MV-4-11 (cell line): ENCODE measurements at regions not wholly inside any gene's neighbourhood (a gene's known extent, or its start where the extent isn't known, plus 50 kb on each side); places are given as distances from the start of the nearest gene placed in this dataset.

Source experiments
- DNase-seq: peaks from one replicate; lab custom pipeline; 2025; lab: John Stamatoyannopoulos, UW

DNA sequence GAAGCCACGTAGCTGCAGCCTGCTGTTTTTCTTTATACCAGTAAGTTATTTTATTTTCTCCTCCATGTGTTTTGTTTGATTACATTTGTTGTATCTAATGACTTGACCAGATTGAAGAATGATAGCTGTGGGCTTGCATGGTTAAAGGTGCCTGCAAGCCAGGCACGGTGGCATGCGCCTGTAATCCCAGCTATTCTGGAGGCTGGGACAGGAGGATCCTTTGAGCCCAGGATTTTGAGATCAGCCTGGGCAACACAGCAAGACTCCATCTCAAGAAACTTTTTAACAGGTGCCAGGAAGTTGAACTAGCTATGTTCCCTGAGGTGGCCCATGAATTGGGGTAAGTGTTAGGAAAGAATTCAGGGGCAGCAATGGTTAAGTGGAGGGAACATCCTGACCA, 179.4 kb downstream of the IRS1 start:
- DNase-seq = no peak

DNA sequence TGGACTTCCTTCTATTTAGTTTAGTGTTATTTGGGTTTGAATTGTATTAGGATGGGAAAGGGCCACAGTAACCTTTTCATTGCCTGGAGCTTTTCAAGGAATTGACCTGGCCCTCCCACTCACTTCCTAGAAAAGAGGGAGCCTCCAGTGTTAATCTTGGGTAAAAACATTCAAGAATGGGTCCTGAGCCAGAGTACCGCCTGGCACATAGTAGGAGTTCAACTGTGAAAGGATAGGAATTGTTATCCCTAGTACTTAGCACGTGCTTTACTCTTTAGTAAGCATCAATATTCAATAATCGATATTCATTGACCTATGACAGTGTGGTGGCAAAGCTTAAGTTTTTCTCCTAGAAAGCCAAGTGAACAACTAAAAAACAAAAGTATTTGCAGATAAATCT, 179.9 kb downstream of the IRS1 start:
- DNase-seq = no peak

GRCh38 chr2:226618875-226619605, 180.6 kb downstream of the IRS1 start:
- DNase-seq = no peak

GRCh38 chr2:226618544-226618874, 181.1 kb downstream of the IRS1 start:
- DNase-seq = no peak

DNA sequence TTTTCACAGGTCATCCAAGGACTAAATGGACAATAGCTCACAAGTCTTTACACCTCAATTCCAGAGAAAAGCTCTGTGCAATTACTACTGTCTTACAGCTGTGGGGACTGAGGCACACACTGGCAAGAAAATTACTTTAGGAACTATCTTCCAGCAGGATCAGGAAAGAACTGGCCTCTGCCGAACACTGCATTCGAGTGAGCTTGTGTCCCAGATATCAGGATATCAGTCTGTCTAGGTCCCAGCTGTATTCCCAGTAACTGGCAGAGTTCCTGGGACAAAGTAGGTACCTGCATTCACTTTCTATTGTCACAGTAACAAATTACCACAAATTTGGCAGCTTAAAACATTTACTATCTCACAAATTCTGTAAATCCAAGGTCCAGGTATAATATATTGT, 183.7 kb downstream of the IRS1 start:
- no peak for DNase-seq

- no peak for DNase-seq
Observed at GRCh38 chr2:226611944-226612318, 187.7 kb downstream of the IRS1 start.

DNA sequence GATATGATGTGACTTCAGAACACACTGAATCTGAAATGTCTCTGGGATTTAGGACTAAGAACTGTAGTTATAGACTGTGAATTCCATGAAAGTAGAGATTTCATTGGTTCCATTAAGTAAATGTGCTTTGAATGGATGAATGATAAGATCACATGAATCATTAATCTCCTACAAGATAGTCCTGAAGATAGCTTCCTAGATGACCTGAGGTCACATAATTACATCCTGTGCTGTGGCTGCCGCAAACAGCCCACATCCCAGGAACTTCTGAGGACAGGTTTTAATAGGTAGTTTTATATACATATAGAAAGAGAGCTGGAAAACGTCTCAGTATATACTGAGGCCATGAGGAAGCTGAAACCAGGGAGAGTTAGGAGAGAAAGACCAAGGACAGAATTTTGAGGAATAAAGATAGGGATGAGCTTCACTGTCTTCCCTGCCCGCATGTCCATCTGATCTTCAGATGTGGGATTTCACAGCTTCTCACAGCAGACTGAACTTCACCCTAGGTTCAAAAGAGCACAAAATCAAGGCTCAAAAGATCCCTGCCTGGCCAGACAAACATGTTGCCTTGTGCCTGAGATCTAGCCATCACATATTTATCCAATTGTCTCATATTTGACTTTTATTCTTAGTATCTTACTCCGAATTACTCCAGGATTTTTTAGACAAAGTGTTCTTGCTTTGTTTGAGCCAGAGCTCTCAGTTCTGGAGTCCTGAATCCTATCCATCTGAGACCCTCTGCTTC, 188.2 kb downstream of the IRS1 start:
- no peak for DNase-seq

GRCh38 chr2:226609366-226609765, 190.3 kb downstream of the IRS1 start:
- no peak for DNase-seq

- no peak for DNase-seq
Observed at GRCh38 chr2:226608451-226608850, 191.2 kb downstream of the IRS1 start.

GRCh38 chr2:226607379-226607778, 192.2 kb downstream of the IRS1 start:
- no peak for DNase-seq

DNA sequence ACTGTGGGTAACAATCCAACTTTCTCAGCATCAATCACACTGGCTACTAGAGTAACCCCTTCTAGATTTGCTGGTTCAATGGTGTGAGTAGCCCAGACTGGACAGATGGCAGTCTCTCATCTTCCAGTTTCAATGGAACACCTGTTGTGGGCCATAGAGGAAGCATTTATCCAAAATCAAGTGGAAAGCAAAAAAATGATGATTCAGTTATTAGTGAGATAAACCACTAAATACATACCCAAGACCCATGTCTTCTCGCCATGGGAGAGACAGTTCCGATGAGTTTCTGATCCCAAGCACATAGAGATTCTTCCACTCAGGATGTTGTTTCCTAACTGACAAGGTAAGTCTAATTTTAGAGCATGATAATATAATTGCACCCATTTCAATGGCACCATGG, 194.0 kb downstream of the IRS1 start:
- DNase-seq = no peak

GRCh38 chr2:226603606-226604005, 196.0 kb downstream of the IRS1 start:
- no peak for DNase-seq

GRCh38 chr2:226601881-226602662, 197.5 kb downstream of the IRS1 start:
- no peak for DNase-seq

DNA sequence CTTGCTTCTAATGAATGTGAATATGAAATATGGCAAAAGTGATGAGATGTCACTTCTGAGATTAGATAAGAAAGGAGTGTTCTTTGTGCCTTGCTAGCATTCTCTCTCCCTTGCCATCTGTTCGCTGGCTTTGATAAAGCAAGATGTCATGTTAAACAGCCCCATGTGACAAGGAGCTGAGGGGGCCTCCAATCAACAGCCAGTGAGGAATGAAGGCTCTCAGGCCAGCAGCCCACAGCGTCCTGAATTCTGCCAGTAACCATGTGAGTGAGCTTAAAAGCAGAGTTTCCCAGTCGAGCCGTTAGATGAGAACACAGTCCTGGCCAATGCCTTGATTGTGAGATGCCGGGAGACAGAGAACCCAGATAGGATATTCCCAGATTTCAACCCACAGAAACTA, 198.8 kb downstream of the IRS1 start:
- no peak for DNase-seq

DNA sequence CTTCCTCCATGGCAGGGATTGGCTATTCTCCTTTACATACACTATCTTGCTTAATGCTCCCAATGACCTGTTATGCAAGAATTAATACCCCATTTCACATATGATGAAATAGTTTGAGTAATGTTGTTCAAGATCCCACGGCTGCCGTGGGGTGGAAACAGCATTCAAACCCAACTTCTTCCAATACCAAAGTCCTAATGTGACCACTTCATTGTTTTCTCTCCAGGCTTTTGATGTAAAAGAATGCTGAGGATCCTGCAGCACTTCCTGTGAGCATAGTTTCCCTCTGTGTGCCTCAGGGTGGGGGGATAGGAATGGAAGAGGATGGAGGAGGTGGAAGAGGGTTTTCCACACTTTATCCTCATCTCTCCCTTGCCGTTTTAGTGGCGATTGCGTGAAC, 199.4 kb downstream of the IRS1 start:
- no peak for DNase-seq

GRCh38 chr2:226589043-226589442, 210.6 kb downstream of the IRS1 start:
- no peak for DNase-seq

DNA sequence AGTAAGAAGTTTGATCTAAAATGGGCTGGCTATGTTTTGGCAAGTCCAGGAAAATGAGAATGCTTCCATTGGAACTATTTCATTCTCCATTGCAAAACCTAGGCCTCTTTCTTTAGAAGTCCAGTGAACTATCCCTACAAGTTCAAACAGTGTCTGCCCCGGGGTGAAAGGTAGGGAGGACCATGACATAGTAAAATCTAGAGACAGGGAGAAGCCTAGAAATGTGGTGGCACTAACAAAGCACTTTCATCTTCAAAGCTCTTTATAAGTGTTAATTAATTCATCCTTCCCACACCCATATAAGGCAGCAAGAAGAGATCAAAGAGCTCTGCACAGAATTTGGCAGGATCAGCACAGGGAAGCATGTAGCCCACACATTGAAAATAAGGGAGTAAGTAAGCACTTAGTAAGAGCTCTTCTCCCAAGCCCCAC, 214.5 kb downstream of the IRS1 start:
- no peak for DNase-seq

DNA sequence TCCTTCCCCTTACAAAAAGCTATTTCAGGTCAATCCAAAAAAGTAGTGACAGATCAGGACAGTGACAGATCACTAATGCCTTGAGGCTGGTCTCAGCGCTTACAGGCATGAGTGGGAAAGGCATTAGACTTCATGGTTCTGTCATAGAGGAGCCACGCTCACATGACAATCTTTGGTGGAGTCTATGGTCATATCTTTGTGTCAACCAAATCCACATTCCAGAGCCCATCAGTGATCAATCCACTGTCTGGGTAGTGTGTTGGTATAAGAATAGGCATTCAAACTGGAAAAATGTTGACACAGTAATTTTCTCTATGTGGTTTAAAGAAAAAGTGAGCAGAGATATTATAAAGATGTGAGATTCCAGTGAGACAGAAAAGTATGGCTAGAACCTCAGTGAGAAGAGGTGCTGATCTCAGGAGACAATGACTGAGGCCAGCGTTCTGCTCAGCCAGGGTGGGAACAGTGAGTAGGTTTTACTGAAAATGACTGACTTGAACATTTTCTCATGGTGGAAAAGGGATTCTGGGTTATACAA, 215.0 kb downstream of the IRS1 start:
- DNase-seq = no peak

DNA sequence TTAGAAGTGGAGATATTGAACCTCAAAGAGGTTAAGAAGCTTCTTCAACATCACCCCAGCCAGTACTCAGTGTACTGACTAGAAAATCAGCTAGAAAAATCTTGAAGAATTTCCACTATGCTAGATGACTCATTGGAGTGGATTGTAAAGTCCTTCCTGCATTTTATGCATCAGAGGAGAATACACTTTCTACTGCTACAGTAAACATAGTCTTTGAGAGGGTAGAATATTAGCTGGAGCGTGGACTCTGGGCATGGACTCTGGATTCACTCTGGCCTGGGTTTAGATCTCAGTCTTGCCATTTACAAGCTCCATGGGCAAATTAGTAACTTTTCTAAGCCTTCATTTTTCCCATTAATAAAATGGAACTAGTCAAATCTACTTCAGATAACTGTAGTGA, 215.9 kb downstream of the IRS1 start:
- no peak for DNase-seq

DNA sequence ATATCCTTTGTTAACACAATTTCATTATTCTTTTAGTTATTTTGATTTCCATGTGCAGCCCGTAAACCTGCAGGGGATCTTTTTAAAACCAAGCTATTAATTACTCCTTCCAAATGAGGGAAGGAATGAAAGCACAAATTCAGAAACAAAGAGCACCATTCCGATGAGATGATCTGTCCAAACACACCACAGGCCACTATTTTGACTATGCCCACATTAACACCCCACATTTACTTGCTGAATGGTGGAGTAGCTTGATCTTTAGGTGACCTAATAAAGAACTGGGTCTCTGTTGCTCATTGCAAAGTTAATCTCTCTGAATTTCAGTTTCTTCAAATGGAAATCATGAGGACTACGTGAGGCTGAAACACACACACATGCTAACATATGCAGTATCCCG, 218.0 kb downstream of the IRS1 start:
- no peak for DNase-seq

DNA sequence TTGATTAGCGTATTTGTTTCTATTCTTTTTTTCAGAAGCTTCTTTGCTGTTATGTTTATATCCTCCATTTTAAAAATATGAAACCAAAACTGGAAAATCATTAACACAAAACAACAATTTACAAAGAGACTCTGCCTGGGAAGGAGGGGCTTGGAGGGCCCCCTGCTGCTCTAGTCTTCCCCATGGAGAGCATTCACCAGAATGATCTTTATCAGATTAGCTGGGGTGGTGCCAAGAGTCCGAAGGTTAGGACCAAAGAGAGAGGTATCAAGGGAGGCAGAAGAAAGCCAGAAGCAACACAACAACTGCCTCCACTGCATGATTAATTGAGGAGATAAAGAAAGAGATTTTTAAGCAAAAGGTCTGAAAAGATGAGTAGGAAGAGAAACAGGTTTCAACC, 218.6 kb downstream of the IRS1 start:
- no peak for DNase-seq

DNA sequence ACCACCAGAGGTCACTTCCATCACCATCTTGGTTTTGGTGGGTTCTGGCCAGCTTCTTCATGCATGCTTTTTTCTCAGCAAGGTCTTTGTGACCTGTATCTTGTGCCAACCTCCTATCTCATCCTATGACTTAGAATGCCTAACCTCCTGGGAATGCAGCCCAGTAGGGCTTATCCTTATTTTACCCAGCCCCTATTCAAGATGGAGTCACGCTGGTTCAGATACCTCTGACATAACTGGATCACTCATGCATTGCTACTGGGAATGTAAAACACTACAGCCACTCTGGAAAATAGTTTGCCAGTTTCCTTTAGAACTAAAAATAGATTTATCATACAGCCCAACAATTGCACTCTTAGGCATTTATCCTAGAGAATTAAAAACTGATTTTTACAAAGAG, 219.2 kb downstream of the IRS1 start:
- DNase-seq = no peak

DNA sequence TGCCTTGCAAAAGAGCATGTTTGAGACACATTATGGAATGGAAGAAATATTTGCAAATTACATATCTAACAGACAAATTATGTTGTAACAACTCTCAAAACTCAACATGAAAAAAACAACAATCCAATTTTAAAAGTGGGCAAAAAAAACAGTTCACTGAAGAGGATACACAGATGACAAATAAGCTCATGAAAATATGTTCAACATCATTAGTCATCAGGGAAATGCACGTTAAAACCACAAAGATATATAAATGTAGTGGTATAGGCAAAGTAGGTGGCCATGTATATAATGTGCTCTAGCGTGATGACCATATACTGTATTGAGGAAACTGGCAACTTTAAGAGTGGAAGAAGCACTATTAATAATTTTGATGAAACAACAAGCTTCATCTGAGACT, 220.1 kb downstream of the IRS1 start:
- DNase-seq = no peak
